ENCODE measurements at regions not wholly inside any gene's neighbourhood (a gene's known extent, or its start where the extent isn't known, plus 50 kb on each side); places are given as distances from the start of the nearest gene placed in this dataset.

DNA sequence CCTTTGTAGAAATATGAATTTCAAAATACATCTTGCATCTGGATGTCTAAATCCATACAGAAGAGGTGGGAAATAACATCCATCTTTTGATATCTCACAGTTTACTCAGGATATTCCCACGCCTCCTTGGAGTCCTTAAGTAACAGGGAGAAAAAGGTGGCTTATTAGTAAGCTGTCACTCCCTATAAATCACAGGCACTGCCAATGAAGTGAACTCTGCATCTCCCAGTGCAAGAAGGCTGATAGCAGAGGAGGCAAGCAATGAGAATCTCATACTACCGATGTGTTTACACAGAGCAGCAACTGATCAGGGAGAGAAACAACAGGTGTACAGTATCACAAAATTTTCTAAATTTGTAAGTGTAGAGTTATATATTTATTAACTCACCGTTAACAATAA, 551.8 kb downstream of the NXPH1 start:
- no peaks in the 10 kb centered on the region for H3K4me1 ChIP-seq
- no peak for DNase-seq (ENCODE audit: low spot score in 2 of 2)
- TF ChIP-seq POLR2A (IDR thresholded peaks at IDR 0.05): no peak
- TF ChIP-seq, protein P1, sequence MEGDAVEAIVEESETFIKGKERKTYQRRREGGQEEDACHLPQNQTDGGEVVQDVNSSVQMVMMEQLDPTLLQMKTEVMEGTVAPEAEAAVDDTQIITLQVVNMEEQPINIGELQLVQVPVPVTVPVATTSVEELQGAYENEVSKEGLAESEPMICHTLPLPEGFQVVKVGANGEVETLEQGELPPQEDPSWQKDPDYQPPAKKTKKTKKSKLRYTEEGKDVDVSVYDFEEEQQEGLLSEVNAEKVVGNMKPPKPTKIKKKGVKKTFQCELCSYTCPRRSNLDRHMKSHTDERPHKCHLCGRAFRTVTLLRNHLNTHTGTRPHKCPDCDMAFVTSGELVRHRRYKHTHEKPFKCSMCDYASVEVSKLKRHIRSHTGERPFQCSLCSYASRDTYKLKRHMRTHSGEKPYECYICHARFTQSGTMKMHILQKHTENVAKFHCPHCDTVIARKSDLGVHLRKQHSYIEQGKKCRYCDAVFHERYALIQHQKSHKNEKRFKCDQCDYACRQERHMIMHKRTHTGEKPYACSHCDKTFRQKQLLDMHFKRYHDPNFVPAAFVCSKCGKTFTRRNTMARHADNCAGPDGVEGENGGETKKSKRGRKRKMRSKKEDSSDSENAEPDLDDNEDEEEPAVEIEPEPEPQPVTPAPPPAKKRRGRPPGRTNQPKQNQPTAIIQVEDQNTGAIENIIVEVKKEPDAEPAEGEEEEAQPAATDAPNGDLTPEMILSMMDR (IDR thresholded peaks at IDR 0.05): no peak
- no peak for TF ChIP-seq POLR2AphosphoS5 (IDR thresholded peaks at IDR 0.05)
- H3K4me3 ChIP-seq: no peak overlapping the region
- intact Hi-C loops (cut with DNase I; ENCODE audit: low total_unique reads): no loop called here
- H3K36me3 ChIP-seq: no peaks in the 10 kb centered on the region
- no peaks in the 10 kb centered on the region for H3K27me3 ChIP-seq
- H3K27ac ChIP-seq: no peak overlapping the region
- no peaks in the 10 kb centered on the region for H3K9me3 ChIP-seq

DNA sequence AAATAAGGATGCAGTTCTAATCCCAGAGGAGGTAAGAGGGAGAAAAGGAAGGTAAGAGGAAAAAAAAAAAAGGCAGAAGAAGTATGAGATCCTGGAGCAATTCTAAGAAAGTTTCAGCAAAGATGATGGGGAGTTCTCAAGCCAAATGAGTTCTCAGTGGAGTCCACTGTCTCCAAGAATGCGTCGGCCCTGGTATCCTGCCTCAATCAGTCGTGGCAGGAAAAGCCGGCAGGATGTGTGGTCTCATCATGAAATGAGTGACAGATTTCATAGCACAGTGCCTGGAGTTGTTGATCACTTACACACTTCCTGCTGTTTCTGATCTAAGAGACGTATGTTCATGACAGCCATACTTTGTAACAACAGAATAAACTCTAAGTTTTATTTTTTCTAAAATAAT, 554.9 kb downstream of the NXPH1 start:
- Histone ChIP-seq H3K4me3 (no peak overlapping the region), H3K27ac (no peak overlapping the region), H3K4me1 (no peaks in the 10 kb centered on the region), H3K9me3 (no peaks in the 10 kb centered on the region), H3K36me3 (no peaks in the 10 kb centered on the region), H3K27me3 (no peaks in the 10 kb centered on the region)
- no peak for DNase-seq (ENCODE audit: low spot score in 2 of 2)
- TF ChIP-seq POLR2AphosphoS5 (IDR thresholded peaks at IDR 0.05) (no peak), POLR2A (IDR thresholded peaks at IDR 0.05) (no peak)
- TF ChIP-seq, protein P1 (IDR thresholded peaks at IDR 0.05): no peak
- intact Hi-C loops (cut with DNase I; ENCODE audit: low total_unique reads): no loop called here

DNA sequence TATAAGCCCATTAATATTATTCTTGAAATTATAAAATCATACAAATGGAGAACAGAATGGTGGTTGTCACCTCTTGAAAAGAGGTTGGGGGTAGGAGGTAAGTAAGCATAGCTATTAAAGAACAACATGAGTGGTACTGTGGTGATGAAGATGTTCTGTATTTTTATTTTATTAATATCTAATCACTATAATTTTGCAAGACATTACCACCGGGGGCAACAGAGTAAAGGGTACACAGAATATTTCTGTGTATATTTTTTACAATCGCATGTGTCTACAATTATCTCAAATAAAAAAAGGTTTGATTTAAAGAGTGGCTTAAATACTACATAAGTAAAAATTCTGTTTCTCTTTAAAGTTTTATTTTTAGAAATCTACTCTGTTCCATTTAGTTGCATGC, 557.8 kb downstream of the NXPH1 start:
- intact Hi-C loops (cut with DNase I; ENCODE audit: low total_unique reads): no loop called here
- DNase-seq (ENCODE audit: low spot score in 2 of 2): no peak
- no peaks in the 10 kb centered on the region for H3K9me3 ChIP-seq
- TF ChIP-seq, protein P1 (IDR thresholded peaks at IDR 0.05): no peak
- no peak for TF ChIP-seq POLR2A (IDR thresholded peaks at IDR 0.05)
- no peak for TF ChIP-seq POLR2AphosphoS5 (IDR thresholded peaks at IDR 0.05)
- no peak overlapping the region for H3K4me3 ChIP-seq
- H3K4me1 ChIP-seq: no peaks in the 10 kb centered on the region
- H3K27ac ChIP-seq: no peak overlapping the region
- H3K27me3 ChIP-seq: no peaks in the 10 kb centered on the region
- H3K36me3 ChIP-seq: no peaks in the 10 kb centered on the region

DNA sequence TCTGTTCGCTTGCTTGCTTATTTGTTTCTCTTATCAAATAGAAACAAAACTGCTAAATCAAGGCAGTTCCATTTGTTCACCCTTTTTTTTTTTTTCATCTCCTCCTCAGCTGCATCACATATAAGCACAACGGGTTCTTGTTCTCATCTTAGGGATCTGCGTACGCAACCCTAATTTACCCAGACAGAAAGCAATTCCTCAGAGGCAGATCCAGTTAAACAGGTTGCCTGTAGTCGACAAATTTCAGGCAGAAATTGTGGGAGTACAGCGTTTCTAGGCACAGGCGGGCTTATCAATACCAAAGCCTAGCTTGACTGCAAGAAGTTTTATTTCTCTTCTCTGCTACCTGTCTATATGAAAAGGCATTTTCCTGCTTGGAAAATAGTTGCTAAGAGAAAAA, 565.4 kb downstream of the NXPH1 start:
- H3K4me1 ChIP-seq: no peaks in the 10 kb centered on the region
- TF ChIP-seq POLR2A (IDR thresholded peaks at IDR 0.05) (no peak), POLR2AphosphoS5 (IDR thresholded peaks at IDR 0.05) (no peak)
- TF ChIP-seq, protein P1 (IDR thresholded peaks at IDR 0.05): no peak
- no peak overlapping the region for H3K27ac ChIP-seq
- H3K4me3 ChIP-seq: no peak overlapping the region
- intact Hi-C loops (cut with DNase I; ENCODE audit: low total_unique reads): no loop called here
- H3K27me3 ChIP-seq: no peaks in the 10 kb centered on the region
- H3K36me3 ChIP-seq: no peaks in the 10 kb centered on the region
- H3K9me3 ChIP-seq: no peaks in the 10 kb centered on the region
- DNase-seq (ENCODE audit: low spot score in 2 of 2): no peak

DNA sequence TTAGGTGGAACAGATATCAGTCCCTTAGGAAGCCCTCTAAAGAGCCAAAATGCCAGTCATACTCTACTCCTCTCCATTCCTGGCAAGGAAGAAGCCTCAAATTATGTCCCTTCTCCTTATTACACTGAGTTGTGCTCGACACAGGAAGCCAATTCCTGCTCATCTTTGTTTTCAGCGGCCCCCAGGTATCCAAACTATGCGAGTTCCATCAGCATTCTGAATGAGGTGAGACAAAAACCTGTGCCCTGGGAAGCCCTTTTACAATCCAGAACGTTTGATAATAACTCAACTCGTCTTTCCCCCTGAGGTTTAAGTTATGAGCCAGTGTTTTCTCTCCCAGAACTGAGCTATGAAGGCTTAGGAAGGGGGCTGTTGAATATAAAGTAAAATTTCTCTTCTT, 580.5 kb downstream of the NXPH1 start:
- DNase-seq (ENCODE audit: low spot score in 2 of 2): no peak
- Histone ChIP-seq H3K36me3 (no peaks in the 10 kb centered on the region), H3K27me3 (no peaks in the 10 kb centered on the region), H3K27ac (no peak overlapping the region), H3K4me1 (no peaks in the 10 kb centered on the region), H3K9me3 (no peaks in the 10 kb centered on the region), H3K4me3 (no peak overlapping the region)
- intact Hi-C loops (cut with DNase I; ENCODE audit: low total_unique reads): no loop called here
- TF ChIP-seq, protein P1 (IDR thresholded peaks at IDR 0.05): no peak
- TF ChIP-seq POLR2AphosphoS5 (IDR thresholded peaks at IDR 0.05): no peak
- no peak for TF ChIP-seq POLR2A (IDR thresholded peaks at IDR 0.05)
